ENCODE measurements at regions not wholly inside any gene's neighbourhood (a gene's known extent, or its start where the extent isn't known, plus 50 kb on each side); places are given as distances from the start of the nearest gene placed in this dataset.
"Not testable (repeated sequence)": the region's sequence is repeated elsewhere in the genome, so short reads cannot be mapped to it uniquely, and the experiment has no call there.

DNA sequence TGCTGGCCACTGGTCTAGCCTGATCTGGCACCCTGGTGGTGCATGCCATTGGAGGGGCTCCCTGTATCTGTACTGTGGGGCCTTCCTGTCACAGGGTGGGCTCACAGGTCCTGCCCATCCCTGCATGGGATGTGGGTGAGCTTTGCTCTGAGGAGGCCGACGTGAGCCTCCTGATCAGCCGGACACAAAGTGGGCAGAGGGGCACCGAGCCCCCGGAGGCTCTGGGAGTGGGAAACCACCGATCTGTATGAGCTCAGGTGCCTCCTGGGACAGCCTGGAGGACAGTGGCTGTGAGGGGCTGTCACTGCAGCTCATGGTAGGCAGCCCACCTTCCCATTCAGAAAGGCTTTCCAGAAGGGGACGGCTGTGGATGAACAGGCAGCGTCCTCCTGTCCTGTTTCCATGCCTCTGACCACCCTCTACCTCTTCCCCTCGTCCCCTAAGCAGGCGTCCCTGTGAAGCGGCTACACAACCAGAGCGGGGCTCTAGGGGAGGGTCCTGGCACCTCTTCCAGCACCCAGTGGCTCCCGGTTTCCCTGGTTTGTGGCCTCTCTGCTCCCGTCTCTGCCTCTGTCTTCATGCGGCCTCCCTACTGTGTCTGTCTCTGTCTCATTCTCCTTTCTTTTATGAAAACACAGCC, 112.5 kb upstream of the OTOS start:
- no peak for ATAC-seq
- no peak for DNase-seq (ENCODE audit: low spot score)

DNA sequence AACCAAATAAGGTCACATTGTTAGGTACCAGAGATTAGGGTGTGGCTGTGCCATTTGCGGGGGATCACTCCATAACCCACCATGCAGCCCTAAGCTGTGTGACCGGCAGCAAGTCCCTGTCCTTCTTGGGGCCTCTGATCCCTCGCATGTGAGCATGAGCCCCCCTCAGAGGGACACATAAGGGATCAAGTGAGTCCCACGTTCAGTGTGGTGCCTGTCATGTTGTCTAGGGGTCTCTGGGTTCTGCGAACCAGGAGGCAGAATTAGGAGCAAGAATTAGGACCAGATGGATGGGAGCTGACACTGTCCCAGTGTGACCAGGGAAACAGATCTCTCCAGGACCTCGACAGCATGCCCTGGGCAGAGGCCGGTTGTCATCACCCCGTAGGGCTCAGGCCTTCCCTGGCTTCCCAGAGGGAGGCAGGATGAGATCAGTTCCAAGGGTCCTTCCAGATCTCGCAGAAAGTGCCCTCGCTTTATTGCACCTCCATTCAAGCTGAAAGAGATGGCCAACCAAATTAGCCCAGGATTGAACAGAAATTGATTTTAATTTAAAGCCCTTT, 113.2 kb upstream of the OTOS start:
- ATAC-seq (no peak), DNase-seq (ENCODE audit: low spot score) (no peak)

DNA sequence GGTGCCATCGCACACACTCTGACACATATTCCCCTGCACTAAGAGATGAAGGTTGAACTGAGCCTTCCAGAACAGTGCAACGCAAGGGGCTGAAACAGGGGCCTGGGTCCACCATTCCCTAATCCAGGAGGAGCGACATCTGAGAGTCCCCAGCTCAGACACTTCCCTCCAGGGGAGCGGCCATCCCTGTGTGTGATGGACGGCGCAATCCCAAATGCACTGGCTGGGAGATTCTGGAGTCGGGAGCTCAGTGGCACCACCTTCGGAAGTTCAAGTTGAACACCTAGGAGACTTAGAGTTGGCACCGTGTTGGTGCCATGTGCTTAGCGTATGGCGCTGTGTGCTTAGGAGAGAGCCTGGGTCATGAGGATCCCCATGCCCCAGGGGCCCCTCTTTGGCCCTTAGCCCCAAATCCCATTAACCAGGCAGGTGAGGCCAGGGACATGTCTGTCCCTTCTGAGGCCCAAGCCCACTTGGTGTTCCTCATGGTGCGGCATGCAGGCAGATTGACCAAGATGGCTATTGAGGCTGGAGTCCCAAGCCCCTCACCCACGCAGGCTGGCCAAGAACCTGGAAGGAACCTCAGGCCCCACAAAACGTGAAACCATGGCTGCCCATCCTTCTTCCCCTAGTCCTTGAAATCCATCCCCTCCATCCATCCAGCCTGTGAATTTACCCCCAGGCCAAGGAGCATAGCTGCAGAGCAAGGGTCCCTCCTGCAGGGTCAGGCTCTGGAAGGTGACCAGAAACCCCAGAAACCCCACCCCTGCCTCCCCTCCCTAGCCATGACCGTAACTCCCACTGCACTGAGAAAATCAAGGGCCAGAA, 114.1 kb upstream of the OTOS start:
- ATAC-seq (no peak), DNase-seq (ENCODE audit: low spot score) (no peak)

DNA sequence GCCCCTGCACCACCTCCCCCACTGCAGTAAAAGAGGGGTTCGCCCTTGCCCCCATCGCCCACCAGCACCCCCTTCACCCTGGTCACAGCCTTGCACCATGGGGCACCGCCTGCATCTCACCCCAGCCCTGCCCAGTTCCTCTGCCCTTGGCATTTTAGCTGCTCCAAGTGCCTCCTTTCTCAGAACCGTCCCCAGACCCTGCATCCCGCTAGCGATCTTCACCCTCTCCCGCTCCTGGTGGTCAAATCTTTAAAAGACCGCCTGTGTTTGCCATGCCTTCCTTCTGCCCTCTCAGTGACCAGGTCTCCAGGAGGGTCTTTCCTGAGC, 114.7 kb upstream of the OTOS start:
- ATAC-seq (no peak), DNase-seq (ENCODE audit: low spot score) (no peak)

DNA sequence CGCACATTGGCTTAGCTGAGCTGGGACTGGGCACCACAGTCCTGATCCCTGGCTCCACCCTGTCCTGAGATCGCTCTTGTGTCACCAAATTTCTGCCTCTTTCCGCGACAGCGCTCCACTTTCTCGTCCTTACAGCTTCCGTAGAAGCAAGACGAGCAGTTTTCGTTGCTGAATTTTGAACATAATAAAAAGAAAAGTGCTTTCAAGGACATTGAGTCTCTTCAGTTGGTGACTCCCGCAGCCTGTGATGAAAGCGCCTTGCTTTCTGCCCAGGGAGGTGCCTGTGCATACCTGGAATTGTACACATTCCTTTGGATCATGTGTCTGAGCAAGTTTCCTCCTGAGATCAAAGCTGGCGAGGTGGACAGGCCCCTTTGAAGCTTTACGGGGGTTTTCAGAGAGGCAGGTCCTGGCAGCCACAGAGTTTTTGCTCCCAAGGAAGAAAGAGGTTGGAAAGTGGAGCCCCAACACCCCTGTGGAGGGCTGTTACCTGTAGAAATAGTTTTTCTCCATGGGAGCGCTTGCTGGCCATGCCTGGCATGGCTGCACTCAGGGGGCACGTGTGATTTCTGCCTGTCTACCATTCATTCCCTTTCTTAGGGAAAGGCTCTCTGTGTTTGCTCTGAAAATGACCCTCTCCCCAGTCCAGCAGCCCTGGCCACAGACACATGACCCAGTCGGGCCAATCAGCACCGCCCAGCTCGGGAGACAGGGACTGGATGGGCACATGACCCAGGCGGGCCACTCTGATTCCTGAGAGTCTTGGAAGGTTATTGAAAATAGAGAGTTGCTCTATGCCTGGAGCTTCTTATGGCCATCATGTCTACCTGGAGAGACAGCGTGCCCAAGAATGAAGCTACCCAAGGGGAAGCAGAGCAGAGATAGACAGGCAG, 115.6 kb upstream of the OTOS start:
- no peak for DNase-seq (ENCODE audit: low spot score)
- no peak for ATAC-seq

DNA sequence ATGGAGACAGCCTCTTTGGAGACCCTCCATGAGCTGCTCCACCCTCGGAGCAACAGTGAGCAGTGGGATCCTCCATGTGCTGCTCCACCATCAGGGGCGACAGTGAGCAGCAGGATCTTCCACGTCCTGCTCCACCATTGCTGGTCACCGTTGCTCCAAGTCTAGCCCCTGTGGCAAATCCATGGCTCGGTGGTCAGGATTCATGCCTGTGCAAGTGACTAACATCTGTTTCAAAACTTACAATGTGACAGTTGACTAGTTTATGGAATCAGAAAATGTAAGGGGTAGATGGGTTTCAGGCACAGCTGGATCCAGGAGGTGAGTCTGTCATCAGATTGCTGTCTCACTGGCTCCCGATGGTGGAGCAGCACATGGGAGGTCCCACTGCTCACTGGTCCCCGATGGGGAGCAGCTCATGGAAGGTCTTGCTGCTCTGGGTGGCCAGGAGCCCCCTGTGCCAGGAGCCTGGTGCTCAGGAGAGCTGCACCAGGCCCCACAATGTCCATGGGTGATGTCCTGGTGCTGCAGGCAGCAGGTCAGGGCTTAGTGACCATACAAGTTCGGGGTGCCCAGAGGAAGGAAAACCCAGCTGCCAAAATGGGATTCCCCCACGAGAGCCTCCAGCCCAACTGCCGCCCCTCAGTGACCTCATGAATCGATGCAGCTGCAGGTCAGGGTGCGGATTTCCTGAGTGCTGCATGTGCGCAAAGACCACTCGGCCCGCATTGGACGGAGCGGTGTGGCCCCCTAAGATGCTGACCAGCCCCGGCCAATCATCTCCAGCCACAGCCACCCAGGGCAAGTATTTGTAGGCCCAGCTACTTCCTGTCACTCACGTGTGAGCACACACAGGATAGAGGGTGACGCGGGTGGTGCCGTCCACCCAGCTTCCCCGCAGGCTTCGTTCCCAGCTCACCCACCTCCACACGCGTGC, 116.5 kb upstream of the OTOS start:
- ATAC-seq = no peak
- no peak for DNase-seq (ENCODE audit: low spot score)

DNA sequence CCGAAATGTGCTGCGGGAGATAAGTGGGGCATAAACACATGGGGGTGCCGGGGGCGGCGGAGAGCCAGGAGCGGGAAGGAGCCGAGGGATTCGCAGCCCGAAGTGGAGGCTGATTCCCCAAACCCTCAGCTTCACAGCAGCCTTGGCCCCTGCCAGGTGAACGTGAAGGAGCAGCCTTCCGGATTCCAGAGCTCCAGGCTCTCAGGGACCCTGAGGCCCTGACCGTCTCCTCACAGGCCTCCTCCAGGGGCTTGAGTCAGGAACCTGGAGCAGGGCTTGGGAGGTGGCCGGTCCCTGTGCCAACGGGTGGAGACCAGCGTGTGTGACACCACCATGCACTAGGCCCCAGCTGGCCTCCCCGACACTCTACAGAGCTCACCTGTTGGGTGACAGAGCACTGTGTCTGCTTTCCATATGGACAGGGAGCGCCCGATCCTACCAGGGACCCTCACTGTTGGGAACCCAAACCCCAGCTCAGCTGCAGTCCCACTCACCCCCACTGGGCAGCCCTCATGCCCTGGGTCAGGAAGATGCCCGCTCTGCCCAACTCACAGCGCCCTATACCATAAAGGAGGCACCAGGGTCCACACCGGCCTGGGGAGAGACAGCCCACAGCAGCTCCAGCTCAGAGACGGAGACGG, 117.6 kb upstream of the OTOS start:
- ATAC-seq = no peak
- no peak for DNase-seq (ENCODE audit: low spot score)

DNA sequence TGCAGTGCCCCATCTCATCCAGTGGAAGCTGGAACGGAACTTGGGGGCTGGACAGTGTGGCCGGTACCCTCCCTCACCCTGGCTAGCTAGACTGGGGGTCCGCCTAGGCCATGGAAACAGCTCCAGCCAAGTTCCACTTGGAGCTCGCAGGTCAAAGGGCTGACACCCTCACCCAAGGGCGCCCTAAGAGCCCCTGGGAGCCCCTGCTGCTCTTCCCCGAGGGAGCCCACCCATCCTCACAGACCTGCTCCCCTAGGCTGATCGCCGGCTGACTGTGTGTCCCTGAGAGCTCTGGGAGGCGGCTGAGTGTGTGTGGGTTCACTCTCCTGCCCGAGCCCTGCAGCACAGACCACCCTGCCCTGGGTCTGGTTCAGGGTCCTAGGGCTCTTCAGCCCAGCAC, 118.2 kb upstream of the OTOS start:
- ATAC-seq (no peak), DNase-seq (ENCODE audit: low spot score) (no peak)

DNA sequence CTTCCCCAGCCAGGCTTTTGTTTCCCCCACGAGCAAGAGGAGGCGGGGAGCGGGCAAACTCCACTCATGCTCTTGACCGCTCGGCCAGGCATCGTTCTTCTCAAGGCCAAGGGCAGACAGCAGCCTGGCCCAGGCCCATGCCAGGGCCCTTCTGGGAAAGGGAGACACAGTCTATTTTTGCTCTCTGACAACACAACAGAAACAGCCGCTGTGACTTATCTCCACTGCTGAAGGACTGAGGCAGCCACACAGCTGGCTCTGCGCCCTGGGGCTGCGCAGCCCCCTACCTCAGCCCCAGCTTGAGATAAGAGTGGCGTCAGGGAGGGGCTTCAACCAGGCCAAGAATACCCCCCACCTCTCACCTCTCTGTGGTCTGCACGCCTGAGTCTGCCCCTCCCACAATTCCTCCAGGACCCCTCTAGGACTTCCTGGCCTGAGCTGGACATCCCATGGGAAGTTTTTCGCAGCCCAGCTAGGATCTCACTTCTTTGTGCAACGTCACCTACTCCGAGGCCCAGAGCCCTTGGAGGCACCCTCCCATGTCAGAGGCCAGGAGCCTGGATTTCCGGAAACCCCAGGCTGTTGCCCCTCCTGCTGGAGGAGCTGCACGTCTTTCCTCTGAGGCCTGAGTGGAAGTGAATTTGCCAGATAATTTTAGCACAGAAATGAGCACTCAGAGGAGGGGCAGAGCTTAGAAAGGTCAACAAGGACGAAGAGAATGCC, 118.9 kb upstream of the OTOS start:
- no peak for DNase-seq (ENCODE audit: low spot score)
- ATAC-seq = peak; percentile 53

DNA sequence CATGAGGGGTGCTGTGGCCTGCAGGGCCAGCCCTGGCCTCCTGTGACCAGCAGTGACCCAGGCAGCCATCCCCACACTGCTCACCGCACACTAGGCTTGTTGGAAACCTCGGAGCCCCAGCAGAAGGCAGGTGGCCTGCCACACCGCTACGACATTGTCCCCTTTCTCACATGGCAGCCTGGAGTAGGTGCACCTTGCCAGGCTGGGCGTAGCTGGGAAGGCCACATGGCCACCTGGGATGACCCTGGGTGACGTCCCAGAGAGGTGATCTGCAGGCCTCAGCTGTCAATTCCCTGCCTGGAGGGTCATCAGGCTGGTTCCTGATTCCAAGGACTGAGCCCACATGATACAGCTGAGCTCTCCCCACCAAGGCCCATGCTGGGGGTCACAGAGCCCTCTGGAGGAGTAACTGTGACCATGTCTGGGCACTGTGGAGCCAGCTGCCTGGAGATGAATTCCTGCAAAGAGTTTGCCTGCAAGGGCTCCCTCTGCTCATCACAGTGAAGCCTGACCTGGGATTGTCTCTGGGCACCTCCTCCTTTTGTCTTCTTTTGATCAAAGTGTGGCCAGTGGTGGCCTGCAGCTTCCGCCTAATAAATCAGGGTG, 119.6 kb upstream of the OTOS start:
- DNase-seq (ENCODE audit: low spot score) = no peak
- ATAC-seq = no peak

DNA sequence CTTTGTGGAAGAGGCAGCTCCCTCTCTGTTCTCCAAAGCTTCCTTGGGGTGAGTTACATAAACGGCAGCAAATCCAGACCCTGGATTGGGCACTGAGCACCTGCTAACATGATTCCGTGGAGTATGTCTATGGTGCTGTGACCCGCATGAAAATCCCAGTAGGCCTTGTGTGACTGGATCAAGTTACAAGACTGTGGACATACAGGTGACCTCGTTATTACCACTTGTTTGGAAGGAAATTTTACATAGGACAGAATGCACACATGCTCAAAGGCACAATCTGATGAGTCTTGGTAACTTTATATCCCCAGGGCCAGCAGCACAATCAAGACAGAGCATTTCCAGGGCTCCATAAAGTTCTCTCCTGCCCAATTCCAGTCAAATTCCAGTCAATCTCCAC, 120.2 kb upstream of the OTOS start:
- no peak for ATAC-seq
- no peak for DNase-seq (ENCODE audit: low spot score)

DNA sequence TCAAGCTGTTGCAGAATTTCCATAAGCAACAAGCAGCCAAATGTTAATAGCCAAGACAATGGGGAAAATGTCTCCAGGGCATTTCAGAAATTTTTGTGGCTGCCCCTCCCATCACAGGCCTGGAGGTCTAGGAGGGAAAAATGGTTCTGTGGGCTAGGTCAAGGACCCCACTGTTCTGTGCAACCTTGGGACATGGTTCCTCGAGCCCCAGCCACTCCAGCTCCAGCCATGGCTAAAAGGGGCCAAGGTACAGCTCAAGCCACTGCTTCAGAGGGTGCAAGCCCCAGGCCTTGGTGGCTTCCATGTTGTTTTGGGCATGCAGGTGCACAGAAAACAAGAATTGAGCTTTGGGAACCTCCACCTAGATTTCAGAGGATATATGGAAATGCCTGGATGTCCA, 122.1 kb upstream of the OTOS start:
- not testable (repeated sequence) for ATAC-seq; DNase-seq (ENCODE audit: low spot score)

DNA sequence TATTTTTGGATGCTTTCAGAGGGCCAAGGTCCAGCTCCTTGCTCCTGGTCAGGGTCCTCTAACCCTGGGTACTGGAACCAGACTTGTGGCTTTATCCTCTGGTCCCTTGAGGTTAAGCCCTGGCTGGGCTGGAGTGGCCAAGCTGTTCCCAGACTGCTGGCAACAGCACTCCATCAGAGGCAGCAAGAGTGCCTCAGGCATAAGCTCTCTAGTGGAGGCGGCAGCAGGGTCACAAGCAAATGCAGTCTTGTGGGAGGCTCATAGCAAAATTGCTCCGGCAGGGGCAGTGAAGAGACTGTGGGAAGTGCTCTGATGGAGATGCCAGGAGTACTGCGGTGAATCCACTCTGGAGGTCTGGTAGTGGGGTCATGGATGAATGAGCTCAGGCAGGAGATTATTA, 128.9 kb upstream of the OTOS start:
- no peak for ATAC-seq
- DNase-seq (ENCODE audit: low spot score) = no peak

DNA sequence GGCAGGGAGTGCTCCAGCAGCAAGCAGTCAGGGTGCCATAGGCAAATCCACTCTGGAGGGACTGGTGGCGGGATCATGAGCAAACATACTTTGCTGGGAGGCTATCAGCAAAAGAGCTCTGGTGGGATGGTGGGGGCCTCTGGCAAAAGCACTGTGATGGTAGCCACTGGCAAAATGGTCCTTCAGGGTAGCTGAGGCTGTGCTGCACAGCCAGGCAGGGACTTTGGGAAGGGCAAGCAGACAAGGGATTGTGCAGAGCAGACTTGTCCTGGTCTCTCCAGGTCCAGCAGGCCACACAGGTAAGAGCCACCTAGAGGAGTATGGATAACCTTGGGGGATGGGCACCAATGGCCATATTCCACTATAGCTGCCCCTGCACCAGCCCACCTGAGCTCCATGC, 129.4 kb upstream of the OTOS start:
- DNase-seq (ENCODE audit: low spot score) (no peak), ATAC-seq (no peak)

DNA sequence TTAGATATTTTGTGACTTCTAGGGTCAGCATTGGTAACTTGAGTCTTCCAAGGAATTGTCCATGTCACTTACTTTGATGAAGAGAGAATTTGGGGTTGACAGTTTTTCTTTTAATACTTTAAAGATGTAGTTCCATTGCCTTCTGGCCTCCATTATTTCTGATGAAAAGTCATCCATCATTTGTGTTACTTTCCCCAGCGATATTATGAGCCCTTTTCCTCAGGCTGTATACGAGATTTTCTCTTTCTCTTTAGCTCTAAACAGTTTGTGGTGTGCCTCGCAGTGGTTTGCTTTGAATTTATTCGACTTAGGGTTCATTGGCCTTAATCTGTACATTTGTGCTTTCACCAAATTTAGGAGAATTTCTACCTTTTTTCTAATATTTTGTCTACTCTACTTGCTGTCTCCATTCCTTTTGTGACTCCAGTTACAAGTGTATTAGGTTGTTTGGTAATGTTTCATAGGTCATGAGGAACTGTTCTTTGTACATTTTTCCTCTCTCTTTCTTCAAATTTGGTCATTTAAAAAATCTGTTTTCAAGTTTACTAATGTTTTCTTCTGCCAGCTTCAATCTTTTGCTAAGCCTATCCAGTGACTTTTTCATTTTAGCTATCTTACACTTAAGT, 131.4 kb upstream of the OTOS start:
- ATAC-seq = no peak
- no peak for DNase-seq (ENCODE audit: low spot score)

DNA sequence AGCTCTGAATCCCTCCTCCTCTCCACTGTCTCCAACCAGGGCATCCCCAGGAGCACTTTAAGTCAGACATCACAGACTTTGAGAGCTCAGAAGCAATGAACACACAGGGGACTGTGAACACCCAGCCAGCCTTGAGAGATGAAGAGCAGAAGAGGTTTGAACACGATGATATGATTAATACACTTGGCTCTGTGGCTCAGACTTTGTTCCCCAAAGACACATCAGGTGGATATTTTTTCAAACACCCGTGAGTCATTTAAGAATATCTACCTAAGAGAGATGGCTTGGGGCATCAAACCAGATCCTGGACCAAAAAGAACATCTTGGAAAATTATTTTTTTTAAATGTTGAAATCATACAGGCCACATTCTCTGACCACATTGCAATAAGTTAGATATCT, 134.9 kb upstream of the OTOS start:
- no peak for DNase-seq (ENCODE audit: low spot score)
- ATAC-seq = no peak

DNA sequence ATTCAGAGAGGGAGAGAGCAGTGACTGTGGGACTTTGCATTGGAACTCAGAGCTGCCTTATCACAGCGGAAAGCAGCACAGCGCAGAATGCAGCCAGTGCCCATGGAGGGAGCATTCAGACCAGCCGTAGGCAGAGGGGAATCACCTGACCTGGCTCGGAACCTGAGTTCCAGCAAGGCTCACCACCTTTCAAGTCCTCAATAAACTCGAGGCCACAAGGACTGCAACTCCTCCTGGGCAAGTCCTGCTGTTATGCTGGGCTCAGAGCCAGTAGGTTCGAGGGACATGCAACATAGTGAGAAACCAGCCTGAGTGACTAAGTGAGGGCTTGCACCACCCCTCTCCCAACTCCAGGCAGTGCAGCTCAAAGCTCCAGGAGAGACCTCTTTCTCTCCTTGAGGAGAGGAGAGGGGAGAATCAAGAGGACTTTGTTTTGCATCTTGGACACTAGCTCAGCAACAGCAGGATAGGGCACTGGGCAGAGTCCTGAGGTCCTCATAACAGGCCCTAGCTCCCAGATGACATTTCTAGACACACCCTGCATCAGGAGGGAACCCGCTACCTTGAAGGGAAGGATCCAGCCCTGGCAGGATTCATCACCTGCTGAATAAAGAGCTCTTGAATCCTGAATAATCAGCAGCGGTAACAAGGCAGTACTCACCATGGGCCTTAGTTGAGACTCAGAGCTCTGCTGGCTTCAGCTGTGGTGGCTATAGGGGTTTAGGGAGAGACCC, 136.8 kb upstream of the OTOS start:
- no peak for ATAC-seq

More for the DNA sequence above, 136.8 kb upstream of the OTOS start:
- DNase-seq (ENCODE audit: low spot score) = no peak

Measured in left lobe of liver (tissue), 2 donors.